OCI-M1 (cell line): ENCODE measurements at regions not wholly inside any gene's neighbourhood (a gene's known extent, or its start where the extent isn't known, plus 50 kb on each side); places are given as distances from the start of the nearest gene placed in this dataset.

Experiments
- DNase-seq: peaks from one replicate; lab custom pipeline; 2025; lab: John Stamatoyannopoulos, UW

DNA sequence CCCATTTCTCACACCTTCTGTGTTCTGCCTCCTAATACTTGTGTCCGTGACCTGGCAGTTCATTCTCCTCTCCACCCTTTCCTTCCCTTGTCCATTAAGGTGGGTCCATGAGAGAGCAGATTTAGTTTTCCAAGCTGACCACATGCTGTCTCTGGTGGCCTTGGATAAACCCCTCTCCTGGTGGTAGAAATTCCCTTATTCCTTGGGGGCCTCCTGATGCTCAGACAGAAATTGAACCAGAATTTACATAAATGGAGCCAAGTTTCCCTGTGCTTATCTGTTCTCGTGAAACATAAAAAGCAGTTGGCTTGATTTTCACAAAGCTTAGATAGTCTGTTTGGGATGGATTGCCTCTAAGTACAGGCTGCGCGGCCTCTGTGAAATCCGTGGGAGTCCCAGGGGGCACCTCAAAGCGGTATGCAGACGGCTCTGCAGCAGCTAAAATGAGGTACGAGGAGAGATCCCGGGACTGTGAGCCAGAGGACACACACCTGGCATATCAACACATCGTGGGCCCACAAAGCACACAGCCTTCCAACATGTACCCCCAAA, 101.0 kb upstream of the NMNAT3 start:
- DNase-seq: no peak

DNA sequence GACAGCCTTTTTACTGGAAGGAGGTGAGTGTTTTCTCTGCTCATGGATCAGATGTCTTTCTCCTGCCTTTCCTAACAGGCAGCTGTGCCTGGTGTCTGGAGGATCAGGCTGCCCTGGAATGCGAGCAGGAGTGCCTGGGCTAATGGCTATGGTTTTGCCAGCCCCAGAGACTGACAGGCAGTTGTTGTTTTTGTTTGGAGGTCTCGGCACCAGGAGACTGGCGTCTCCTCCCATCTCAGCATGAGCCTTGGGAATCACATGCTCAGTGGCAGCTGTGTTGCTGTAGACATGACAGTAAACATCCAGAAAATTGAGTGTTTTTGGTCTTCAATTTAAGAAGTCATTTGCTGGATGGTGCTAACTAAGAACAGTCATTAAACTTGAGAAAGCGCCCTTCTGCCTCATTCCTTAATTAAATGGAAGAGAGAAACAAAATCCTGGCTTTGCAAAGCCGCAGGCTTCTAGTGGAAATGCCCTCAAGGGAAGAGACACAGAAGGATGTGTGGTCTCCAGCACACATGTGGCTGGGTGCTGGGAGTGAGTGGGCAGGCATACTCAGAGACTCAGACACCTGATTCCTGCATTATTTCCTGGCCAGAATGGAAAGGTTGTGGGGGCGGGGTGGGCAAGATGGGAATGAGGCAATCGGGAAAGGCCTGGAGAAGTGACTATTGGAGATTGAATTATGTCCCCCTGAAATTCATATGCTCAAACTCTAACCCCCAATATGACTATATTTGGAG, 97.0 kb upstream of the NMNAT3 start:
- DNase-seq: no peak

DNA sequence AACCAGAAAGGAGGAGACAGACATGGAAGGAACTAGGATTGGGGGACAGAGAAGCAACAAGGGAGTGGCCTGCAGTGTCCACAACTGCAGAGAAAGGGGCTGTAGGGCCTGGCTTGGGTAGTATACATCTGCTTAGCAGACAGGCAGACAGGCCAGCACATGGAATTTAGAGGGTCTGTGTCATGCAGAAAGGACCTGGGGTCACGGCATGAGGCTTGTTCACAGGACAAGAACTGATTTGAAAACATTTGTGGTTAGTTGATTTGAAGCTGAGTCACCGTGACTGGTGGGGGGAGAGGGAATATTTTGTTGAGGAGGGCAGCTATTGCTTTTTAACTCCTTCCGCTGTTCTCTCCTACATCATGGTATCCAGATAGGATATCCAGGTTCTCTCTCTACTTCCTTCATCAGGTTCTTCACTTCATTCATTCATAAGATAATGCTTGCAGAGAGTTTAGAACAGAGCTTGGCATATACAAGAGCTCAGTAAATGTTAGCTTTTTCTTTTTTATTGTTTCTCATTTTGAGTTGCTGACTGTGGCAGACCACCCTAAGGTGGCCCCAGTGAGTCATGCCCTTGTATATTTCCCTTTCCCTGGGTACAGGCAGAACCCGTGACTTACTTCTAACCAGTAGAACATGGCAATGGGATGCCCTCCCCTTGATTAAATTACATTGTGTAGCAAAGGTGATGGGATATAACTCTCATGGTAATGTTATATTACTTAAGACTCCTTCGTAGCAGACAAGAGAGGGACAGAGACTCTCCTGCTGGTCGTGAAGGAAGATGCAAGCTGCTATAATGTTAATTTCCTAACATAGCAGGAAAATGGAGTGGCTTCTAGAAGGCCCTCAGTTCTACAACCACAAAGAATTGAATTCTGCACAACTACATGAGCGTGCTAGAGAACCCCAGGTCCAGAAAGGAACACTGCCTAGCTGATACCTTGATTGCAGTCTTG, 95.0 kb upstream of the NMNAT3 start:
- peak; percentile 4 for DNase-seq

DNA sequence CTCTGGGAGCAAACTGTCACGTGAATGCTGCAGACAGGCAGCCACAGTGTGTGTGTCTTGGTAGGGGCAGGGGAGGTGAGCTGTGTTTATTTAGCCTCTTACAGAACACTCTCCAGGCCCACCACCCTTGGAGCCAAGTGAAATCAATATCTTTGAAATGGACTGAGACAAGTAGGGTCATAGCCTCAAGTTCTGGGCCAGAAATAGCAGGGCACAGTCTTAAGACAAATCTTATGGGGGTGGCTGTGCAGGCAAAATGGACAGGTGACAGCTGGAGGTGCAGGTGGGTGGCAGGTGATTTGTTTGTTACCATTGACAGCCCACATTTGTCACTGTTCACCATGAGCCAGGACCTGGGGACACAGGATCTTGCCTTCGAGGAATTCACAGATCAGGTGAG, 93.6 kb upstream of the NMNAT3 start:
- no peak for DNase-seq

GRCh38 chr3:139770577-139770976, 92.8 kb upstream of the NMNAT3 start:
- DNase-seq: no peak

GRCh38 chr3:139769796-139770195, 92.0 kb upstream of the NMNAT3 start:
- no peak for DNase-seq

DNA sequence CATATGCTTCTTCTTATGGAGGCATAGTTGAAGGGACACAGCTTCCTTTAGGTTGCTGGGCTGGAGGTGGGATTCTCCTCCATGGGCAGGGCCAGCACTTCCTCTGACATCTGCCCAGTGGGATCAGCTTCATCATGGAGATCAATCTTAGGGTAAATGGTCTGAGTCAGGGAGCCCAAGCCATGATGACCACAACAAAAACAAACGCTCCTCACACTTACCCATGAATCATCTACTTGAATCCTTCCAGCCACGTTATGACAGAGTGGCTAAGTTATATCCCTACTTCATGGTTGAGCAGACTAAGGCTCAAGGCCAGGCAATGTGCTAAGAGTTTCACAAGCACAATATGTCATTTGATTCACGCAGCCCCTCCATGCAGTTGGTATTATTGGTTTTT, 87.2 kb upstream of the NMNAT3 start:
- no peak for DNase-seq

DNA sequence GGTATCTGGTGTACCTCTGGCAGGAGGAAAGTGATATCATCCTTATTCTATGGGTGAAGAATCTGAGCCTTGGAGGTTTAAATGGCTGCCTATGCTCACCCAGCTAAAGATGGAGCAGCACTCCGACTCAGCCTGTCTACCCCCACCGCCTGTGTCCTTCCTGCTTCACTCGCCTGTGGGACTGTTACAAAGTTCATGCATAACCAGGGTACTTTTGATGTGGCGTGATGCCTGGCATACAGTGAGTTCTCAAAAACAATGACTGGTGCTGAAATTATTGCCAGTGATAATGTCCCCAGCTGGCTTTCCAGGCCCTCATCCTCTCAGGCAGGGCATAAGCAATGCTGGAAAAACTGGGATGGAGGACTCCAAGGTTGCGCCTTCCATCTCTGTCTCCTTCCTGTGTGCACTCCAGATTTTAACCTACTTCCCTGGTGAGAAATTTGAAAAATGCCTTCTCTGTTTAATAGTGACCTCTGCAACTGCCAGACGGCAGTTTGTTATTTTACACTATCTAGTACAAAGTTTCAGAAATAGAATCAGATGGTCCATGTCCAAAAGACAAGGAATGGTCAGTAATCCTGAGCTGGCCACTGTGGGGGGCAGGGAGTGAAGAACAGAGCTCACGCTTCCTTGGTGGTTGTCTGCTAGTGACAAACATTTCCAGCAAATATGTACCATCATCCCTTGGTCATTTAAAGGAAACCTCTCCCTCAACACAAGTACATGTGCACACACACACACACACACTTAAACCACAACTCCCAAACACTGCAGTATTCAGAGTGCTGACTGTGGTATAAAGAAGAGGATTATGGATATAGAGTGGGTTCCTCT, 86.5 kb upstream of the NMNAT3 start:
- no peak for DNase-seq

DNA sequence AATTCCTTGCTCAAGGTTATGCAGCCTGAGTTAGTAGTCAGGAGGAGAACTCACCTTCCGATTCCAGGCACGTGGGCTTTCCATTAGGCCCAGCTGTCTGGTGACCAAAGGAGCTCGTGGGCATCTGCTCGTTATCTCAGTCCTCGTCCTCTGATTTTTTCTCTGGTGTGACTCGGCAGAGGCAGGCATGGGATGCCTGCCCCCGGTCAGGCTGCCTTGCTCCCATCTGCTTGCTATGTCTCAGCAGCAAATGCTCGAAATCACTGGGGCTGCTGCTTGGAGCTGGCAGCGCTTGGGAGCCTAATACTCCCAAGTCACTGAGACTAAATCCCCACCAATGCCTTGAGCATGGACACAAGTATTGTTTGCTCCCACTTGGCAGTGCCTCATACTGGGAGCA, 84.5 kb upstream of the NMNAT3 start:
- no peak for DNase-seq

GRCh38 chr3:139759470-139759869, 81.7 kb upstream of the NMNAT3 start:
- DNase-seq: no peak

GRCh38 chr3:139758654-139759291, 81.0 kb upstream of the NMNAT3 start:
- no peak for DNase-seq

GRCh38 chr3:139757448-139758030, 79.8 kb upstream of the NMNAT3 start:
- DNase-seq: no peak

DNA sequence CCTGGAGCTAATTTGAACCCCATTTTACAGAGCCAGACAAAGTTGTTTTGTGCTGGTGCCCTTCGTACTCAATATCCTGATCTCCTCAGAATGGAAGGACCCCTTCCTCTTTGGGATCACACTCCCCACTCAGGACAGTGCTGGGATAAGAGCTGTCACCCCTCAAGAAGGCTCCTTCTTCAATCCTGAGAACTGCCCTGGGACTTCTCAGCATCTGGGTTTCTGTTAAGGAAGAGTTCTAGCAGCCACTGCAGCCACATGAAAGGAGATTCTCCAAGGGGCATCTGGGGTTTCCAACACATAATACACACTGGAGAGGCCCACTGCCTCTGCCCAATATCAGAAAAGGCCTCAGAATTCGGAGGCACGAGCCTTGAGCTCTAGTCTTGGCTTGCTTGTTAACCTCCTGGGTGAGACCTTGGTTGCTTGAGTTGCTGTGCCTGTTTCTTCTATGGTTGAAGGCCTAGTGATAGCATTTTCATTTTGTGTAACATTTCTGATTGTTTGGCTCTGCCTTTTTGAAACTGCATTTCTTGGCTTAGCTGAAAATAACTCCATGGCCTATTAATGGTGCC, 78.8 kb upstream of the NMNAT3 start:
- no peak for DNase-seq

- no peak for DNase-seq
Measured at GRCh38 chr3:139755551-139755950, 77.8 kb upstream of the NMNAT3 start.

GRCh38 chr3:139751789-139752188, 74.0 kb upstream of the NMNAT3 start:
- no peak for DNase-seq

GRCh38 chr3:139746481-139746880, 68.7 kb upstream of the NMNAT3 start:
- DNase-seq: no peak

GRCh38 chr3:139745831-139746230, 68.1 kb upstream of the NMNAT3 start:
- no peak for DNase-seq

DNA sequence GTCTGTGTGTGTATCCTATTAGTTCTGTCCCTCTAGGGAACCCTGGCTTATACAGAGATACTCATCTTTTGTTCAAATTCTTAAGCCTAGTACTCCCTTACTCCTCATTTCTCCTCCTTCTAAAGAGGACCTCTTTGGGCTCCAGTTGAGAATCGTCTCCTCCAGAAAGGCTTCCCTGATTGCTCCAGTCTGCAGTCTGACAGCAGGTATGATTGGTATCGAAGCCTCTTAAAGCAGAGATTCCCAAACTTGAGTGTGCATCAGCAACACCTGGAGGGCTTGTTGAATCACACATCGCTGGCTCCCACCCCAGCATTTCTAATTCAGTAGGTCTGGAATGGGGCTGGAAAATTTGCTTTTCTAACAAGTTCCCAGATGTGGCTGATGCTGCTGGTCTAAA, 60.9 kb upstream of the NMNAT3 start:
- no peak for DNase-seq

- no peak for DNase-seq
Measured at GRCh38 chr3:139737682-139738361, 60.0 kb upstream of the NMNAT3 start.

DNA sequence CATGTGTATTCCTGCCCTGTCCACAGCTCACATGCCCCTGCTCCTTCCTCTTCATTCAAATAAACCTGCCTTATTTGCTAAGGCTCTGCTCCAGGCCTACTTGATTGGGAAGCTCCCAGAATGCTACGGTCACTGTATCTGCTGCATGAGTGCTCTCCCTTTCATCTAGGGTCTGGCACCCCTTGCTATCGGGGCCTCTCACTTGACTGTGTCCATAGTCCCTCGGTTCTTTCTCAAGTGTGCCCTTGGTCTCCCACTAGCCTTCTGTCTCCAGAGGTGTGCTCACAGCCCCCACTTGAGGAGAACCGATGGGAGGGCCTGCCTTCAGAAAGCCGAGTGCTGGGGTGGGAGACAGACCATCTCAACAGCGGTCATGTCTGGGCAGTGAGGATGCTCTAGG, 57.4 kb upstream of the NMNAT3 start:
- no peak for DNase-seq
